ENCODE measurements at regions not wholly inside any gene's neighbourhood (a gene's known extent, or its start where the extent isn't known, plus 50 kb on each side); places are given as distances from the start of the nearest gene placed in this dataset.

DNA sequence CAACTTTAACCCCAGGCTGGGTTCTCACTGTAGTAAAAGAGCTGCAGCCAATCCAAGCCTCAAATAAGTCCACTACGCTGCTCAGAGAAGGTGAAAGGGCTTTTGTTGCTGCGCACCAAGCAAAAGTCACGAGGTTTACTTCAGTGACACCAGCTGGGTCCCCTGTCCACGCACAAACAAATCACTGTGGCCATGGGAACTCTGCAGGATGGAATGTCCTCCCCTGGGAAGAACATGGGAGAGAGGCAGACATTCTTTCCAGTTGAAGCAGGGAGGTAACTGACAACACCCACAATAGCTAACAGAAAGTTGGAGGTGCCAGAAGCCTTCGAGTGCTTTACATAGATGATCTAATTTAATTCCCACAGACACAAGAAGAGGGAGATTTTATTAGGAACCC lies 181.9 kb downstream of the PMP22 start:
- ChIA-PET POLR2A (no interaction called here), CTCF (no interaction called here)
- Mint-ChIP-seq H3K36me3 (no peaks in the 10 kb centered on the region), H3K4me3 (no peak overlapping the region), H3K27ac (no peak overlapping the region), H3K9me3 (no peaks in the 10 kb centered on the region), H3K4me1 (peaks cover 51% of the 10 kb centered on the region), H3K27me3 (ENCODE audit: low read depth) (no peaks in the 10 kb centered on the region; the same call in 1 of the 2 replicates)
- DNase-seq (ENCODE audit: low spot score) (no peak), ATAC-seq (no peak)
- TF ChIP-seq E2F5 (CRISPR knock-in tag; IDR thresholded peaks at IDR 0.05) (no peak), FOXP4 (CRISPR knock-in tag; IDR thresholded peaks at IDR 0.05) (no peak), AFF4 (CRISPR knock-in tag; IDR thresholded peaks at IDR 0.05; ENCODE audit: borderline replicate concordance) (no peak), CREB1 (CRISPR knock-in tag; IDR thresholded peaks at IDR 0.05) (no peak), TEAD4 (CRISPR knock-in tag; IDR thresholded peaks at IDR 0.05) (no peak), ZBTB21 (CRISPR knock-in tag; IDR thresholded peaks at IDR 0.05; ENCODE audit: borderline replicate concordance) (no peak), IRF2 (CRISPR knock-in tag; IDR thresholded peaks at IDR 0.05; ENCODE audit: borderline replicate concordance, low read depth) (no peak), E2F1 (CRISPR knock-in tag; IDR thresholded peaks at IDR 0.05) (no peak), ZBTB43 (CRISPR knock-in tag; IDR thresholded peaks at IDR 0.05) (no peak), CREM (CRISPR knock-in tag; IDR thresholded peaks at IDR 0.05) (no peak), ZNF263 (CRISPR knock-in tag; IDR thresholded peaks at IDR 0.05; ENCODE audit: low read depth) (no peak), FOXP1 (CRISPR knock-in tag; IDR thresholded peaks at IDR 0.05; ENCODE audit: borderline replicate concordance) (no peak), HMGA2 (CRISPR knock-in tag; IDR thresholded peaks at IDR 0.05) (no peak), ATF1 (CRISPR knock-in tag; IDR thresholded peaks at IDR 0.05) (no peak)
- TF ChIP-seq, protein P1, sequence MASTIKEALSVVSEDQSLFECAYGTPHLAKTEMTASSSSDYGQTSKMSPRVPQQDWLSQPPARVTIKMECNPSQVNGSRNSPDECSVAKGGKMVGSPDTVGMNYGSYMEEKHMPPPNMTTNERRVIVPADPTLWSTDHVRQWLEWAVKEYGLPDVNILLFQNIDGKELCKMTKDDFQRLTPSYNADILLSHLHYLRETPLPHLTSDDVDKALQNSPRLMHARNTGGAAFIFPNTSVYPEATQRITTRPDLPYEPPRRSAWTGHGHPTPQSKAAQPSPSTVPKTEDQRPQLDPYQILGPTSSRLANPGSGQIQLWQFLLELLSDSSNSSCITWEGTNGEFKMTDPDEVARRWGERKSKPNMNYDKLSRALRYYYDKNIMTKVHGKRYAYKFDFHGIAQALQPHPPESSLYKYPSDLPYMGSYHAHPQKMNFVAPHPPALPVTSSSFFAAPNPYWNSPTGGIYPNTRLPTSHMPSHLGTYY (CRISPR knock-in tag; IDR thresholded peaks at IDR 0.05): no peak
- TF ChIP-seq, protein P2, sequence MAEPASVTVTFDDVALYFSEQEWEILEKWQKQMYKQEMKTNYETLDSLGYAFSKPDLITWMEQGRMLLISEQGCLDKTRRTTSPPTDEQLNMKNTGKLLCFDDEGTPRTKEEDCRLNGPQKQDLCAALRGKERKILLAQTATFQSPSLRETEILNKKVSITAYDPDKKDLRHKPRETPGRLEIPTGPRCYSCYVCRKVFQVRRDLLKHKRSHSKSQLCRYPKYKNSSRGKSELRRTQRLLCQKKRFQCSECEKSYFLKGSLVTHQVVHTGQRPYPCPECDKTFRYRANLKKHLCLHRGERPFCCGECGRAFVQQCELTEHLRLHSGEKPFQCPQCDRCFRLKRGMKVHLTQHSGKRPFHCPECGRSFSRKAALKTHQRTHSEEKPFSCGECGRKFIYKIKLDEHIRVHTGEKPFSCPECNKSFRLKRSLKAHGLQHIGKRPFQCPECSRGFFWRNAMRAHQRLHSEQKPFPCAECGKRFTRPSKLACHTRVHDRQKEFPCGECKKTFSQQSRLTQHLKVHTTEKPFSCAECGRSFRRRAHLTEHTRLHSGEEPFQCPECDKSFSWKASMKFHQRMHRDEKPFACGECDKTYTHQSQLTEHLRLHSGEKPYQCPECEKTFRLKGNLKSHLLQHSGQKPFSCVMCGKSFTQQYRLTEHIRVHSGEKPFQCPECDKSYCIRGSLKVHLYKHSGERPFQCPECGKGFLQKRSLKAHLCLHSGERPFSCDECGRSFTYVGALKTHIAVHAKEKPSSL (CRISPR knock-in tag; conservative IDR thresholded peaks at IDR 0.05): no peak
- TF ChIP-seq, protein P3, sequence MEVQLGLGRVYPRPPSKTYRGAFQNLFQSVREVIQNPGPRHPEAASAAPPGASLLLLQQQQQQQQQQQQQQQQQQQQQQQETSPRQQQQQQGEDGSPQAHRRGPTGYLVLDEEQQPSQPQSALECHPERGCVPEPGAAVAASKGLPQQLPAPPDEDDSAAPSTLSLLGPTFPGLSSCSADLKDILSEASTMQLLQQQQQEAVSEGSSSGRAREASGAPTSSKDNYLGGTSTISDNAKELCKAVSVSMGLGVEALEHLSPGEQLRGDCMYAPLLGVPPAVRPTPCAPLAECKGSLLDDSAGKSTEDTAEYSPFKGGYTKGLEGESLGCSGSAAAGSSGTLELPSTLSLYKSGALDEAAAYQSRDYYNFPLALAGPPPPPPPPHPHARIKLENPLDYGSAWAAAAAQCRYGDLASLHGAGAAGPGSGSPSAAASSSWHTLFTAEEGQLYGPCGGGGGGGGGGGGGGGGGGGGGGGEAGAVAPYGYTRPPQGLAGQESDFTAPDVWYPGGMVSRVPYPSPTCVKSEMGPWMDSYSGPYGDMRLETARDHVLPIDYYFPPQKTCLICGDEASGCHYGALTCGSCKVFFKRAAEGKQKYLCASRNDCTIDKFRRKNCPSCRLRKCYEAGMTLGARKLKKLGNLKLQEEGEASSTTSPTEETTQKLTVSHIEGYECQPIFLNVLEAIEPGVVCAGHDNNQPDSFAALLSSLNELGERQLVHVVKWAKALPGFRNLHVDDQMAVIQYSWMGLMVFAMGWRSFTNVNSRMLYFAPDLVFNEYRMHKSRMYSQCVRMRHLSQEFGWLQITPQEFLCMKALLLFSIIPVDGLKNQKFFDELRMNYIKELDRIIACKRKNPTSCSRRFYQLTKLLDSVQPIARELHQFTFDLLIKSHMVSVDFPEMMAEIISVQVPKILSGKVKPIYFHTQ (CRISPR knock-in tag; IDR thresholded peaks at IDR 0.05): no peak

All from WTC11 (cell line).